HepG2 (cell line): ENCODE measurements at regions not wholly inside any gene's neighbourhood (a gene's known extent, or its start where the extent isn't known, plus 50 kb on each side); places are given as distances from the start of the nearest gene placed in this dataset.

Experiments used
- ATAC-seq: fragments of 200-7000 bp; cut with Tn5 transposase; 3 replicates; pipeline ENCODE4 v1.9.1; 2020; ENCODE audit warnings: mild to moderate bottlenecking, moderate library complexity
- BruUV-seq: library from RNA; stranded (reverse); fragments of 400-500 nt; replicated peaks from 2 replicates; lab custom pipeline; 2021; lab: Mats Ljungman, UMichigan
- CTCF ChIA-PET: fragments of 300-600 bp; formaldehyde crosslinking; extraction: SDS; loops from one replicate; lab custom pipeline; 2021; ENCODE audit warnings: low total read pairs, inconsistent platforms, low intra/inter-chr PET ratio; lab: Yijun Ruan, JAX
- POLR2A ChIA-PET: fragments of 350-600 bp; sonication (Branson Sonifier 250); formaldehyde crosslinking; loops from one replicate; lab custom pipeline; 2020; ENCODE audit warnings: antibody characterized with exemption, inconsistent platforms; lab: Yijun Ruan, JAX
- DNase-seq: peaks from one replicate; pipeline ENCODE4 v3.0.0-alpha.2; 2015; ENCODE audit warnings: low spot score
- FAIRE-seq: peaks from 3 replicates; lab custom pipeline; 2011; peaks lifted over from hg19 to GRCh38; lab: Jason Lieb, UNC
- H2AFZ ChIP-seq: one replicate; pipeline ENCODE4 v1.6.1; 2011; ENCODE audit warnings: low read length, inconsistent platforms
- H3K27ac ChIP-seq: fragments of 300-600 bp; 3 replicates; pipeline ENCODE4 v1.8.0; 2011; ENCODE audit warnings: mixed run types, mild to moderate bottlenecking, mixed read lengths, low read length, inconsistent platforms; ENCODE audit not compliant: insufficient read depth; ENCODE audit errors: extremely low read length
- H3K27me3 ChIP-seq, 2 experiments: fragments of 200-600 bp in 1 of 2; 2 replicates in 1 of 2; 3 replicates in 1 of 2; pipeline versions ENCODE4 v1.6.0 to v1.8.0; 2011; ENCODE audit warnings: low read length in 2 of 2, mild to moderate bottlenecking in 2 of 2, moderate library complexity in 2 of 2, inconsistent platforms in 1 of 2; ENCODE audit not compliant: insufficient read depth in 2 of 2, control insufficient read depth in 1 of 2
- H3K36me3 ChIP-seq, 2 experiments: fragments of 200-600 bp in 1 of 2; replicated peaks in 1 of 2; 2 replicates in 1 of 2; 3 replicates in 1 of 2; pipeline versions ENCODE4 v1.5.1 to v1.8.0; 2011; ENCODE audit warnings: low read length in 2 of 2, inconsistent platforms in 1 of 2; ENCODE audit not compliant: insufficient read depth in 2 of 2, control insufficient read depth in 1 of 2
- H3K4me1 ChIP-seq: 2 replicates; pipeline ENCODE4 v1.5.1; 2012; ENCODE audit warnings: low read length, inconsistent platforms; ENCODE audit not compliant: insufficient read depth
- H3K4me2 ChIP-seq: 2 replicates; pipeline ENCODE4 v1.6.0; 2011; ENCODE audit warnings: low read depth, low read length, inconsistent platforms
- H3K4me3 ChIP-seq, 3 experiments: fragments of 200-600 bp in 1 of 3; sonication (generic), shearing (Covaris generic) in 1 of 3; replicated peaks in 1 of 3; 2 replicates each; pipeline ENCODE4 v1.5.1; 2011 to 2016; ENCODE audit warnings: low read length in 3 of 3, inconsistent platforms in 2 of 3, low read depth in 2 of 3, mild to moderate bottlenecking in 2 of 3, control low read depth in 1 of 3, mixed read lengths in 1 of 3; ENCODE audit not compliant: insufficient read depth in 1 of 3
- H3K79me2 ChIP-seq: one replicate; pipeline ENCODE4 v1.6.1; 2011; ENCODE audit warnings: low read length, inconsistent platforms; ENCODE audit not compliant: insufficient read depth
- H3K9ac ChIP-seq: 2 replicates; pipeline ENCODE4 v1.6.0; 2011; ENCODE audit warnings: mild to moderate bottlenecking, low read depth, low read length, inconsistent platforms; ENCODE audit not compliant: insufficient read depth
- H3K9me3 ChIP-seq: 2 replicates; pipeline ENCODE4 v1.5.1; 2012; ENCODE audit warnings: mild to moderate bottlenecking, low read length
- H4K20me1 ChIP-seq: 2 replicates; pipeline ENCODE4 v1.6.0; 2011; ENCODE audit warnings: inconsistent platforms, mild to moderate bottlenecking, low read length, moderate library complexity; ENCODE audit not compliant: insufficient read depth
- CTCF ChIP-seq: sonication (generic); formaldehyde crosslinking; IDR thresholded peaks from 2 replicates; pipeline ENCODE4 v1.5.0; 2020; ENCODE audit warnings: mild to moderate bottlenecking, missing genetic modification reagents, moderate library complexity
- REPIN1 ChIP-seq: sonication (generic); formaldehyde crosslinking; IDR thresholded peaks from 2 replicates; pipeline ENCODE4 v1.8.0; 2022; ENCODE audit warnings: missing genetic modification reagents, low read depth, mild to moderate bottlenecking, borderline replicate concordance
- SMC3 ChIP-seq: IDR thresholded peaks from 2 replicates; pipeline ENCODE4 v1.6.1; 2011; ENCODE audit warnings: low read length, improper control_type of control experiment
- STAG1 ChIP-seq: sonication (generic); formaldehyde crosslinking; IDR thresholded peaks from 2 replicates; pipeline ENCODE4 v1.4.0; 2020; ENCODE audit warnings: missing genetic modification reagents
- ZNF18 ChIP-seq: sonication (generic); formaldehyde crosslinking; IDR thresholded peaks from 2 replicates; pipeline ENCODE4 v1.8.0; 2022; ENCODE audit warnings: mild to moderate bottlenecking, missing genetic modification reagents; ENCODE audit not compliant: insufficient replicate concordance
- ZNF687 ChIP-seq: sonication (generic); formaldehyde crosslinking; IDR thresholded peaks from 2 replicates; pipeline ENCODE4 v1.5.1; 2020; ENCODE audit warnings: mild to moderate bottlenecking, missing genetic modification reagents, moderate library complexity
- ZZZ3 ChIP-seq: sonication (generic); formaldehyde crosslinking; IDR thresholded peaks from 2 replicates; pipeline ENCODE4 v1.4.0; 2020; ENCODE audit warnings: missing genetic modification reagents, mild to moderate bottlenecking, borderline replicate concordance
- WGBS: methylation state at CpG from one replicate; pipeline ENCODE4 v1.1.6; 2017; ENCODE audit warnings: low lambda C conversion rate; 5-methylcytosine and 5-hydroxymethylcytosine counted together
- in situ Hi-C: cut with HindIII; loops from 2 replicates; pipeline ENCODE4 v1.10.0; 2017; ENCODE audit warnings: low pct_unique_long_range_greater_than_20kb; ENCODE audit not compliant: extremely low pct_ligation_motif_present
- intact Hi-C: fragments of 100-400 bp; cut with micrococcal nuclease; formaldehyde crosslinking; loops from one replicate; pipeline ENCODE4 v1.10.0; 2022; ENCODE audit not compliant: unreplicated experiment

GRCh38 chr2:117523711-117524238 is 290.7 kb upstream of the DDX18 start (continued):
- TF ChIP-seq ZNF687 (CRISPR knock-in tag) = no peak

GRCh38 chr2:117536139-117536538 is 278.4 kb upstream of the DDX18 start:
- WGBS = 19% methylated on average over 2 of the region's 2 CpGs
- H3K27me3 ChIP-seq = no peaks in the 10 kb centered on the region; a peak in 1 of 5 replicates
- H3K9ac ChIP-seq = no peak overlapping the region
- DNase-seq (peak; percentile 16), ATAC-seq (peak; percentile 93)
- ChIA-PET POLR2A (no interaction called here), CTCF (interaction anchor here (1.3 kb wide), 1 partner anchor 66 kb away, joined by 3 read pairs; no protein-coding TSS in a partner anchor)
- in situ Hi-C loops (no loop called here), intact Hi-C loops (loop anchor here (1.0 kb wide), 1 partner anchor 66 kb away; no protein-coding TSS in a partner anchor)
- peaks cover 26% of the 10 kb centered on the region for H3K9me3 ChIP-seq
- no peaks in the 10 kb centered on the region for H3K36me3 ChIP-seq
- no peak overlapping the region for H2AFZ ChIP-seq
- H3K79me2 ChIP-seq = no peaks in the 10 kb centered on the region
- no peak overlapping the region for H3K4me3 ChIP-seq
- H4K20me1 ChIP-seq = no peaks in the 10 kb centered on the region
- TF ChIP-seq ZZZ3 (no peak), CTCF (peak; percentile 64), STAG1 (peak; percentile 60), ZNF18 (CRISPR knock-in tag) (no peak), SMC3 (peak; percentile 28; the same call in 1 of the 2 replicates), REPIN1 (0 out of 2 replicates have a peak, but pooled peaks have one; percentile 43)
- TF ChIP-seq, all 625 proteins: peak for 4
- BruUV-seq = no TSS peak
- Histone ChIP-seq H3K27ac (no peak overlapping the region), H3K4me1 (no peaks in the 10 kb centered on the region), H3K4me2 (no peak overlapping the region)
- FAIRE-seq = no peak
